NB4 (cell line): ENCODE measurements at regions not wholly inside any gene's neighbourhood (a gene's known extent, or its start where the extent isn't known, plus 50 kb on each side); places are given as distances from the start of the nearest gene placed in this dataset.

Experiments used
- CTCF ChIP-seq: IDR thresholded peaks from one replicate; pipeline ENCODE4 v1.5.1; 2012; ENCODE audit warnings: low read depth, low read length
- MAX ChIP-seq: IDR thresholded peaks from 2 replicates; pipeline ENCODE4 v1.6.1; 2011; ENCODE audit warnings: low read depth, low read length

- TF ChIP-seq MAX, result no peak
- no peak for TF ChIP-seq CTCF
Observed at GRCh38 chr13:89748716-89749115, 1598.8 kb upstream of the MIR17HG start.
